HG03460 (cell line): ENCODE measurements at regions not wholly inside any gene's neighbourhood (a gene's known extent, or its start where the extent isn't known, plus 50 kb on each side); places are given as distances from the start of the nearest gene placed in this dataset.
"Not testable (repeated sequence)": the region's sequence is repeated elsewhere in the genome, so short reads cannot be mapped to it uniquely, and the experiment has no call there.

Experiments used
- ATAC-seq: cut with Tn5 transposase; IDR thresholded peaks from one replicate; pipeline ENCODE4 v1.9.1; 2021; ENCODE audit not compliant: unreplicated experiment

DNA sequence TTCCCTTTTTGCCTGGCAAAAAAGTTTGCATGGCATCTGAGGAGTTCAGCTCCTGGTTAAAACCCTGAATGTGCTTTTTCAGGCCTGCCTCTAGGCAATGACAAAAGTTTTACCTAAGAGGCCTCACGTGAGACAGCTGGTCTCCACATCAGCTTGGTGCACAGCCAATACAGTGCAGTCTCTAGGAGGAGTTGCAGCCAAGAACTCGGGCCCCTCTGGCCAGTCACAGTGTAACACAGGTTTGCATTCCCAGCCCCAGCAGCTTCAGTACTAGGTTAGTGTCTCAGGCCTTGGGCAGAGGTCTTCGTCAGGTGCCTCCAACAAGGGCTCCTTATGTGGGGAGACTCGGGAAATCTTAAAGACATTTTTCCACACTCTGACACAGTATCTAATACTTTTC, 771.7 kb downstream of the SORCS1 start:
- ATAC-seq, result no peak

- ATAC-seq, result no peak
Measured at GRCh38 chr10:106387063-106387462, 777.4 kb downstream of the SORCS1 start.

DNA sequence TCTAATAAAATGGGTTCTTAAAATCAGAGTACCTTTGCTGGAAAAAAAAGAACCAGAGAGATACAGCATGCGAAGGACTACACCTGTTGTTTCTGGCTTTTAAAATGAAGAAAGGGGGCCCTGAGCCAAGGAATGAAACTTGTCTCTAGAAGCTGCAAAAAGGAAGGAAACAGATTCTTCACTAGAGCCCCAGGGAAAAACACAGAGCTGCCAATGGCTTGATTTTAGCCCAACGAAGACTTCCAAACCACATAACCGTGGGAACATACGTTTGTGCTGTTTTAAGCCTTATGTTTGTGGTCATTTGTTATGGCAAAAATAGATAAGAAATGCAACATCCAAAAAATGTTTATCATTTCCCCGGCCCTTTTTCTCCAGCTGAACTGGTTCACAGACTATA, 780.0 kb downstream of the SORCS1 start:
- no peak for ATAC-seq

DNA sequence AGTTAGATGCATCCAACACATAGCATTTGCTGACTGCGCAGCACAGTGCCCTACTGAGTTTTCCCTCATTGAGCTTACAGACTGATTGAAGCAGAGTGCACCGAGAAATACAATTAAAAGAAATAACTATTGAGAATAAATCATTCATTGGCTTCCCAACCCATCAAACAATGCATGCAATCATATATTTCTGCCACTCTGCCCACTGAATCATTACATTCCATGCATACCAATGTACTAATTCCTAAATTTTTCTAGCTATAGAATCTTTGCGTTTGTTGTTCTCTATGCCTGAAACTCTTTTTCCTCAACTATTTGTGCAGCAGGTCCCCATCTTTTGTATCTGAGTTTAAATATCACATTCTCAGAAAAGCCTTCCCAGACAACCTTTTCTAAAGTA, 783.8 kb downstream of the SORCS1 start:
- ATAC-seq, result no peak

DNA sequence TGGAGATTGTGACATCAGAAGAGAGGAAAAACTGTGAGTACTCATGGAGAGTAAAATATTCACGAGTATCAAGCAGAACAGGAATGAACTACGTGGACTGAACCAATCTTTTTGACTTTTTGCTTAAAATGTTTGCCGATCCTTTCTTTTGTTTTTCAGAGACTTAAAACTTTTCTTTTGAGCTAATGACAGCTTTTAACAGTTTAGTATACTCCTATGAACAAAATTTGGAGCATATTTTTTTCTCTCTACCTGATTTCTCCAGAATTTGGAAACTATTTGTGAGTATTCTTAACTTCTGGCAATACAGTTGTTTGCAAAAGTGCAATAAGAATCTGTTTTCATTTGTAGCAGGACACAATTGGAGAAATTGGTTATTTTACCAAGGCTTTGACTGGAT, 786.3 kb downstream of the SORCS1 start:
- no peak for ATAC-seq

GRCh38 chr10:106370751-106371150, 793.8 kb downstream of the SORCS1 start:
- no peak for ATAC-seq

DNA sequence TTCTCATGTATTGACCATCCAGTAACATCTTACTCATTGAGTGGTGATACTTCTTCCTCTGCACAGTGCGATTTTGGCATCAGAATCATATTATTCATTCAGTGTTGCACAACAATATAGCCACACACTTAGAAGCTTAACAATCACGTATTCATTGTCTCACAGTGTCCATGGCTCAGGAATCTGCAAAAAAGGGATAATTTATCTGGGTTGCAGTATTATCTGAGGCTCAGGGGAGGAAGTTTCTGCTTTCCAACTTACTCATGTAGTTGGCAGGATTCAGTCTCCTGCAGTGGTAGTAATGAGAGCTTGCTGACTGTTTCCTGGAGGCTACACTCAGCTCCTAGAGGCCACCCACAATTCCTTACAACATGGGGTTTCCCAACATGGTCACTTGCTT, 803.6 kb downstream of the SORCS1 start:
- no peak for ATAC-seq

DNA sequence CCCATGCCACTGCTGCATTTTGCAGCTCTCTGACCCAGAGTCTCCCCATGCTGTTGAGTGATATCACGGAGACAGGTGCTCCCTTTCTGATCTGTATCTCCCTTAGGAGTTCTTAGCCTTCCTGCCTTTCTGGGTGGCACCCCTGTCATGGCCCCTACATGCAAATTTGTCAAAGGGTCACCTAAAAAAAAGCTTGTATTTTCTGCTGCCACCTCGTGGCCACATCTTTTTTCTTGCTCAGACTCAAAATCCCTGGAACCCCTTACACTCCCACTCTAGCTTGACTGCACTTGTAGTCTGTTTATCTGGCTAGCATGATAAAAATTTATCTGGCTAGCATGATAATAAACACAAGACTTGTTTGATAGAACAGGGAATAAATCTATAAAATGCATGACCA, 809.1 kb downstream of the SORCS1 start:
- no peak for ATAC-seq

GRCh38 chr10:106348933-106349332, 815.6 kb downstream of the SORCS1 start:
- no peak for ATAC-seq

DNA sequence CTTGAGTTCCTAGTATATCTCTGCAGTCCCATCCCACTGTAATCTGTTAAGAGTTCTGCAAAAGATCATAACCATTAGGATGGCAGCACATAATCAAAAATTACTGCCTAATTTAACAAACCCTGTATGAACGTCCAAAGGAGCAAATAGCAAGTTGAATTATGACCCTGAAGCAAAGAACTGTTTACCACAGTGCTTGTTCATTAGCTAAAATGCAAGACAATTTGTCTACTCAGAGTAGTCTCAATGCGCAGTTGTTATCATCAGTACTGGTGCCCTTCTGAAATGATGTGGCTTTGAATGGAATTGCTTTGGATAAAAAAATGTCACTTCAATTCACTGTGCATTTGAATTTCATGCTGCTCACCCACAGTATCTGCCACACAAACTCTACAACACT, 817.0 kb downstream of the SORCS1 start:
- no peak for ATAC-seq

DNA sequence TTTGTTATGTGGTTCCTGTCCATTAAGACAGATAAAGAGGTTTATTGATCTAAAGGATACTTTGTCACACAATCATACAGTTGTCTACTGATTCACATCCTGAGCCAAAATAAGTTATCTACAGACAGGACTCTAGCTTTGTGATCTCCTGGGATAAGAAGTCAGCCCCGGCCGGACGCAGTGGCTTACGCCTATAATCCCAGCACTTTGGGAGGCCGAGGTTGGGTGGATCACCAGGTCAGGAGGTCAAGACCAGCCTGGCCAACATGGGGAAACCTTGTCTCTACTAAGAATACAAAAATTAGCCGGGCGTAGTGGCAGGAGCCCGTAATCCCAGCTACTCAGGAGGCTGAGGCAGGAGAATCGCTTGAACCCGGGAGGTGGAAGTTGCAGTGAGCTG, 821.0 kb downstream of the SORCS1 start:
- ATAC-seq, result not testable (repeated sequence)

DNA sequence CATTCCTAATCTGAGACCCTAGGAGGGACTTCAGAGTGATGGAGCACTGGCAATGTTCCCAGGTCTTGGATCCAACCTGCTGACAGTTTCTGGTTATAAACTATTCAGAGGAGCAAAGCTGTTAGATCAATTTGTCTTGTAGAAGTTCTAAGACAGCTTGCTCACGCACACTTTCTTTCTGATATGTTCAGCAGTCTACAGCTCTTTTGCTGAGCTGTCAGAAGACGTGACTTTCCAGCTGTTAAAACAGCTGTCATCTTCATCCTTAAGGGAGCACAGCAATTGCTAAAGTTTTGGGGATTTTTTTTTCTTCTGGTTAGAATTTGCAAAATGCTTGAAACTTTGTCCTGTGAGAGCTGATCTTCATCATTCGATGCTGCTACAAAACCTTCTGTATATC, 823.1 kb downstream of the SORCS1 start:
- no peak for ATAC-seq

DNA sequence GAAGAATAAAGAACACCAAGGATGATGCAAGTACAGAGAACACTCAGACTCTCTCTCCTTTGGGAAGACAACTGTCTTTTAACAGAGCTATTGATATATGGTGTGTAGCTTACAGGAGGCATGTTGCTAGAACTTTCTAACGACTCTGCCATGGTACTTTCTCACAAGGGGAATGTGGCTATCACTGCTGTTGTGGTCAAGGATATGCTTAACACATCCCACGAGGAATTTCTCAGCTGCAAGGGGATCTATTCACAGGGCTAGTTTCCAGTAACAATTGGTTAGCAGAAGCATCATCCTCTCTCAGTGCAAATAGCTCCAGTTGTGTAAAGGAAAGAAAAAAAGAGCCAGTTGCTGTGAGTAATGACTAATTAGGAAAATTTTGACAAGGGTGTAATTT, 826.0 kb downstream of the SORCS1 start:
- ATAC-seq, result no peak

GRCh38 chr10:106336874-106337273, 827.6 kb downstream of the SORCS1 start:
- ATAC-seq, result no peak

DNA sequence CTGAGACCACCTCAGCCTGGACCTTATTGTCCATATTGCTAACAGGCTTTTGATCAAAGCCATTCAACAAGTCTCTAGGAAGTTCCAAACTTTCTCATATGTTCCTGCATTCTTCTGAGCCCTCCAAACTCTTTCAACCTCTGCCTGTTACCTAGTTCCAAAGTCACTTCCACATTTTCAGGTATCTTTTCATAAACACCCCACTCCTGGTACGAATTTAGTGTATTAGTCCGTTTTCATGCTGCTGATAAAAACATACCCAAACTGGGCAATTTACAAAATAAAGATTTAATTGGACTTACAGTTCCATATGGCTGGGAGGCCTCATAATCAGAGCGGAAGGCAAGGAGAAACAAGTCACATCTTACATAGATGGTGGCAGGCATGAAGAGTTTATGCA, 836.8 kb downstream of the SORCS1 start:
- ATAC-seq, result no peak

DNA sequence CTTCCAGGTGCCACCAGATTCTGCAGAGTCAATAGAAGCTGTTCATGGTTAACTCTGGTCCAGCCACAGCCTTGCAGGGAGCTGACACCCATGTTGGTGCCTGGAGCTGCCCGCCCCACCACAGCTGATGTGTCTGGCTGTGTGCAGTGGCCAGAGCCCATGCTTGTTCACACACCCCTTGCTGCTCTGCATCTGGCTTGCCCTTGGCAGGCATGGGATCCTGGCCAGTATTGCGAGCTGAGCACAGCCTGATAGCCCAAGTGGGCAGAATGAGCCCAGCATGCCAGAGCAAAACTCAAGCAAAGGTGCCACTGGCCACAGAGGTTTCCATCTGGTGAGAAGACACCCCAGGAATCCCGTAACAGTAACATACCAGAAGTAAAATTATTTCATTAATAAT, 843.6 kb downstream of the SORCS1 start:
- ATAC-seq, result no peak

DNA sequence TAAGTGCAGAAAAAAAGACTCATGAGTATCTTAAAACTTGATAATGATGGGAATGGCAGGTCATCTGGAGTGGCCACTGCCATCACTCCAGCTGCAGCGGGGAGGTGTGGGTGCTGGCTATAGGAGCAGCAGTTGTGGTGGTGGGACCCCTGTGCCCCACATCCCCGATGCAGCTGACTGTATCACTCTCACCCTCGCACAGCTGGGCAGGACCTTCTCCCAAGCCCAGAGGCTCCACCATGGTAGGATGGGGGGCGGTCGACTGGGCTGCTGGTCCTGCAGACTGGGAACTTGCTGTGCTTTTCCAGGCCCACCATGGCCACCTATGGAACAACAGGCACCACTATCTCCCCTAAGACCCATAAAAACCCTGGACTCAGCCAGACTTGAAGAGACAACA, 844.4 kb downstream of the SORCS1 start:
- no peak for ATAC-seq

DNA sequence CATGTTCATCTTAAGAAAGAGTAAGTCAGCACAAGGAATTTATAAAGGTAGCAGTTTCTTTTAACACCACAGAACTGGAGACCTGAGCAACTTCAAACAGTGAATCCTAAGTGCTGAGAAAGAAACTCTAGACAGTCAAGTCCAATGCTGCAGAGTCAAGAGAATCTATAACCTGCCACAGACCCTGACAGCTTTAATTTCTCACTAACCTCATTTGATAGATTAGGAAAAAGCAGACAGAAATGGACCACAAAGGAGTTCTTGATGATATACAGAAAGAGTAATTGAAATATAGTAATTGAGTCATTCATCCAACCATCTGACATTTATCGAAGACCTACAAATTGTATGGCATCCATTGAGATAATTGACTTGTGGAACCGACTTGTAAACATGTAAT, 847.0 kb downstream of the SORCS1 start:
- no peak for ATAC-seq

DNA sequence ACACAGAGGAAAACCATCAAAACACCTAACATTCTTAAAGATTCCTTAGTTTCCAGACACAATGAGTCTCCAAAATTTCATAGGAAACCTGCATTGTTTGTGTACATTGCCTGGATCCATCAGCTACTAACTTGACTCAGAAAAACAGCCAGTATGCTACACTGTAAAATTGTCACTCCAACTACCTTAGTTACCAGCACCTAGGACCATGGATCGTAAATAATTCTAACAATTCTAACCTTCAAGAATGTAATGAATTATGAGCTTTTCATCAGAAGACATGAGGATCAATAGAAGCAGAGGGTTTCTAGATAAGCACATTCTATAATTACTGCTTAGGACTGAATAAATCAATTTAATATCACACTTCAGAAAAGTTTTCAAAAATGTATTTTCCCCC, 851.5 kb downstream of the SORCS1 start:
- no peak for ATAC-seq

DNA sequence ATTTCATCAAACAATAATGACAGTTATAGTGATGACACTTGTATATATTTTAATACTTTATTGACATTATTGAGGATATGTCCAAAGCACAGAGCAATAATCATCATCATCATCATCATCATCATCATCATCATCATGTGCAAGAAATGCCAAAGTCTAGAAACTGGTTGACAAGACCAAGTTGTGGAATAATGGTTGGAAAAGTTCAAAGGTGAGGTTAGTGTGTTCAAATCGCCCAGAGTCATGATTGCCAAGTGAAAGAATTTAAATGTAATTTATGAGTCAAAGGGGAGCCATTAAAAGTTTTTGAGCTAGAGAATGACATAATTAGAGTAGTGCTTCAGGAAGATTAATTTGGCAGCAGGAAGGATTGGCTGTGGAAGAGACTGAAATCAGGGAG, 852.4 kb downstream of the SORCS1 start:
- no peak for ATAC-seq

GRCh38 chr10:106311590-106311989, 852.9 kb downstream of the SORCS1 start:
- ATAC-seq, result no peak

GRCh38 chr10:106310596-106310995, 853.9 kb downstream of the SORCS1 start:
- ATAC-seq, result no peak

DNA sequence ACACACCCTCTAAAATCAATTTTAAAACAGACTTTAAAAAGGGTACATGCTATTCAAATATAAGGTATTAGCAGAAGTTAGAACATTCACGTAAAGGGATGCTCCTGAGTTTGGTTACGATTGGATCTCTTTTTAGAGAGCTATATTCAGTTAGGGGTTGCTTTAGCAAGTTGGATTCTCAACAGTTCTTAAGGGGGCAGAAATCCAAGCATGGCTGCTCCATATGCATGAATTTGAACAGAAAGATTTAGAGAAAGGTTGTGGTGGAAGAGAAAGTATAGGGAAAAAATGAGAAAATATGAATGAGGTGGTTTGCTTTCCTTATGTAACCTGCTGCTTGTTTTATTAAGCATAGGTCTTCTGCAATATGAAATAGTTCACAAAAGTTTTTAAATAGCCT, 855.1 kb downstream of the SORCS1 start:
- no peak for ATAC-seq

- no peak for ATAC-seq
Measured at GRCh38 chr10:106308284-106308683, 856.2 kb downstream of the SORCS1 start.
